Bronchial epithelial cell (primary cell): ENCODE measurements at regions not wholly inside any gene's neighbourhood (a gene's known extent, or its start where the extent isn't known, plus 50 kb on each side); places are given as distances from the start of the nearest gene placed in this dataset.

Experiments
- DNase-seq: peaks from one replicate; pipeline ENCODE4 v3.0.0-alpha.2; 2010; ENCODE audit warnings: low read depth
- FAIRE-seq: peaks from 2 replicates; lab custom pipeline; 2011; peaks lifted over from hg19 to GRCh38; lab: Jason Lieb, UNC
- H3K27me3 ChIP-seq: 2 replicates; pipeline ENCODE4 v1.5.1; 2011; ENCODE audit warnings: low read length; ENCODE audit not compliant: control insufficient read depth, insufficient read depth
- H3K36me3 ChIP-seq: 2 replicates; pipeline ENCODE4 v1.5.1; 2011; ENCODE audit warnings: low read length; ENCODE audit not compliant: control insufficient read depth, insufficient read depth
- H3K4me3 ChIP-seq: 2 replicates; pipeline ENCODE4 v1.5.1; 2011; ENCODE audit warnings: mild to moderate bottlenecking, low read depth, low read length, control low read depth
- TF ChIP-seq, protein P1 (sequence below): IDR thresholded peaks from 2 replicates; pipeline ENCODE4 v1.5.1; 2011; ENCODE audit warnings: mild to moderate bottlenecking, moderate library complexity, low read length, control low read depth, inconsistent platforms; ENCODE audit not compliant: insufficient read depth, severe bottlenecking

DNA sequence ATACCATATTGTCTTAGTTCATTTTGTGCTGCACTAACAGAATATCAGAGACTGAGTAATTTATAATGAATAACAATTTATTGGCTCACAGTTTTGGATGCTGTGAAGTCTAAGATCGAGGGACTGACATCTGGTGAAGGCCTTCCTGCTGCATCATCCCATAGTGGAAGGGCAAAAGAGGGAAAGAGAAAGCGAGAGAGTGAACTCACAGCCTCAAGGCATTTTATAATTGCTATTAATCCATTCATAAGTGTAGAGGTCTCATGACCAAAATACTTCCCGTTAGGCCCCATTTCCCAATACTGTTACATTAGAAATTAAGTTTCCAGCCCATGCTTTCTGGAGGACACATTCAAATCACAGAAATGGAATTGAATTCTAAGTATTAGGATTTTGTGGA lies 554.4 kb downstream of the TRAM1L1 start:
- no peak for DNase-seq
- Histone ChIP-seq H3K36me3 (no peaks in the 10 kb centered on the region), H3K27me3 (no peaks in the 10 kb centered on the region), H3K4me3 (no peak overlapping the region)
- FAIRE-seq: no peak
- TF ChIP-seq, protein P1, sequence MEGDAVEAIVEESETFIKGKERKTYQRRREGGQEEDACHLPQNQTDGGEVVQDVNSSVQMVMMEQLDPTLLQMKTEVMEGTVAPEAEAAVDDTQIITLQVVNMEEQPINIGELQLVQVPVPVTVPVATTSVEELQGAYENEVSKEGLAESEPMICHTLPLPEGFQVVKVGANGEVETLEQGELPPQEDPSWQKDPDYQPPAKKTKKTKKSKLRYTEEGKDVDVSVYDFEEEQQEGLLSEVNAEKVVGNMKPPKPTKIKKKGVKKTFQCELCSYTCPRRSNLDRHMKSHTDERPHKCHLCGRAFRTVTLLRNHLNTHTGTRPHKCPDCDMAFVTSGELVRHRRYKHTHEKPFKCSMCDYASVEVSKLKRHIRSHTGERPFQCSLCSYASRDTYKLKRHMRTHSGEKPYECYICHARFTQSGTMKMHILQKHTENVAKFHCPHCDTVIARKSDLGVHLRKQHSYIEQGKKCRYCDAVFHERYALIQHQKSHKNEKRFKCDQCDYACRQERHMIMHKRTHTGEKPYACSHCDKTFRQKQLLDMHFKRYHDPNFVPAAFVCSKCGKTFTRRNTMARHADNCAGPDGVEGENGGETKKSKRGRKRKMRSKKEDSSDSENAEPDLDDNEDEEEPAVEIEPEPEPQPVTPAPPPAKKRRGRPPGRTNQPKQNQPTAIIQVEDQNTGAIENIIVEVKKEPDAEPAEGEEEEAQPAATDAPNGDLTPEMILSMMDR: no peak

DNA sequence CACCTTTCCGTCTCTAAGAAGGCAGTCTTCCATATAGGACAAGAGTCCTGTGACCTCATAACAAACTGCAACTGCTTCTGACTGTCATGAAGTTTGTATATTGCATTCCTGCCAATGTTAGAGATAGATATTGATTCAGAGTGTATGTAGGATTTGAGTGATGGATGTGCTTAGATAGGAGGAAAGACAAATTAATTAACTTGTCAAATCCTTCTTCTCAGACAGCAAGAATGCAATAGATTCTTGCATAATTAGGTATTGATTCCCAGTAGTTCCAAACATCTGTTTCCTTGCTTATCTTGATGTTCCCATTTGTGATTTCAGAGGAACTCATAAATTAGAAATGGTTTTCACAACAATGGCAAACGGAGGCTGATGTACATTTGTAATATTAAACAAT lies 555.3 kb downstream of the TRAM1L1 start:
- H3K27me3 ChIP-seq: no peaks in the 10 kb centered on the region
- FAIRE-seq: no peak
- H3K4me3 ChIP-seq: no peak overlapping the region
- no peak for DNase-seq
- TF ChIP-seq, protein P1: no peak
- no peaks in the 10 kb centered on the region for H3K36me3 ChIP-seq

DNA sequence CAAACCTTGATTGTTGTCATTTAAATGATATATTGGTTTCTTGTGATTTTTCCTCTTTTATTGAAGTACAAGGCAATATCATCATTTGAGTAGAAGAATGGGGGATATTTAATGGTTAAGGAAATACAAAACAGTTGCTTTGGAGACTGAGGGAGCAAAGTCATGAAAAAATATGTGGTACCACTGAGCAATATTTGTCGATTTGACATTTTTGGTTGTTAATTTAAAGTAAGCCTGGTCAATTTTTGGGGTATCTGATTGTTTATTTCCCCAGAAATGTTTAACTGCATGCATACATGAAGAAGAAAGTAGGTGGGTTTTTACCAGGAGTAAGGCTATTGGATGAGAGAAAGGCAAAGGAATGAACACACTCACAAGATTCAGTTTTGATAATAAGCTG lies 556.2 kb downstream of the TRAM1L1 start:
- H3K4me3 ChIP-seq: no peak overlapping the region
- H3K36me3 ChIP-seq: no peaks in the 10 kb centered on the region
- no peaks in the 10 kb centered on the region for H3K27me3 ChIP-seq
- no peak for FAIRE-seq
- TF ChIP-seq, protein P1: no peak
- no peak for DNase-seq

DNA sequence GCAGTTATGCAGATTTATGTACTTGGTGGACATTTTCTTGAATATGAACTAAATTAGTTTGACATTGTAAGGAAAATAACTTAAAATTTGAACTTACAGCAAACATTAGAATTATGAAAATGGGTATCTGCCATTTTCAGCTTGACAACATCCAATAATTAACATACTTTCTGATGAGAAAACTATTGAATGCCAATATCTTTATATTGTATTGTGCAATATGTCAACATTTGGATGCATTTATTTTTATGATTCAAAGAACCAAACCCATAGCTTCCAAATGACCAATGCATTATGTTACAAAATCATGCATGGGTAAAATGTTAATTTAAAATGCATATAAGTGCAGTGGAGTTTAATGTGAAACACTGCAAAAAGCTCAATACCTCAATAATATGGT lies 562.5 kb downstream of the TRAM1L1 start:
- DNase-seq (no peak), FAIRE-seq (no peak)
- H3K4me3 ChIP-seq: no peak overlapping the region
- TF ChIP-seq, protein P1: no peak
- H3K36me3 ChIP-seq: no peaks in the 10 kb centered on the region
- no peaks in the 10 kb centered on the region for H3K27me3 ChIP-seq

DNA sequence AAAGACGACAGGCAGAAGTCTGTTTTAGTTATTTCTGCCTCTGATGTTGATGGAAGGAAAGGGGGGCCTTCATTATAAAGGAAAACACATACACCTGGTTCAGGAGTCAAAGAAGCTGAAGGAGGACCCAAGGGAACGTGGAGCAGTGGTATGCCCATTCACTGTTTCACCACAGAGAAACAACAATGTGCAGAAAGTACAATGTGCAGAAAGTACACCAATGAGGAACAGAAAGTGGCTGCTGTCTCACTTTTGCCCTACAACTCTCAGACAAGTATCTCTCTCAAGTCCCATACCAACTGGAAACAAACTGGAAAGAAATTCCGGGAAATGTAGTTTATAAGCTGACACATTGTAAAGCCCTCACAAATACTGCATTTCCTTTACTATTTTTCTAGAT lies 564.5 kb downstream of the TRAM1L1 start:
- H3K36me3 ChIP-seq: no peaks in the 10 kb centered on the region
- DNase-seq: no peak
- no peak for FAIRE-seq
- no peaks in the 10 kb centered on the region for H3K27me3 ChIP-seq
- no peak overlapping the region for H3K4me3 ChIP-seq
- TF ChIP-seq, protein P1: no peak

GRCh38 chr4:116516711-116517110 lies 568.7 kb downstream of the TRAM1L1 start:
- no peak for DNase-seq
- TF ChIP-seq, protein P1: no peak
- no peaks in the 10 kb centered on the region for H3K27me3 ChIP-seq
- H3K36me3 ChIP-seq: no peaks in the 10 kb centered on the region
- H3K4me3 ChIP-seq: no peak overlapping the region
- FAIRE-seq: no peak
